GM21515 (cell line): ENCODE measurements at regions not wholly inside any gene's neighbourhood (a gene's known extent, or its start where the extent isn't known, plus 50 kb on each side); places are given as distances from the start of the nearest gene placed in this dataset.
"Not testable (repeated sequence)": the region's sequence is repeated elsewhere in the genome, so short reads cannot be mapped to it uniquely, and the experiment has no call there.

Experiments used
- ATAC-seq: cut with Tn5 transposase; IDR thresholded peaks from one replicate; pipeline ENCODE4 v1.9.1; 2021; ENCODE audit not compliant: unreplicated experiment

- no peak for ATAC-seq
These were observed 966.7 kb upstream of the FBXO33 start for GRCh38 chr14:40398981-40399380.

GRCh38 chr14:40394634-40395340 is 962.6 kb upstream of the FBXO33 start:
- ATAC-seq, result no peak

GRCh38 chr14:40393143-40393542 is 960.9 kb upstream of the FBXO33 start:
- no peak for ATAC-seq

GRCh38 chr14:40386433-40386832 is 954.2 kb upstream of the FBXO33 start:
- no peak for ATAC-seq

GRCh38 chr14:40374221-40374620 is 942.0 kb upstream of the FBXO33 start:
- ATAC-seq, result no peak

DNA sequence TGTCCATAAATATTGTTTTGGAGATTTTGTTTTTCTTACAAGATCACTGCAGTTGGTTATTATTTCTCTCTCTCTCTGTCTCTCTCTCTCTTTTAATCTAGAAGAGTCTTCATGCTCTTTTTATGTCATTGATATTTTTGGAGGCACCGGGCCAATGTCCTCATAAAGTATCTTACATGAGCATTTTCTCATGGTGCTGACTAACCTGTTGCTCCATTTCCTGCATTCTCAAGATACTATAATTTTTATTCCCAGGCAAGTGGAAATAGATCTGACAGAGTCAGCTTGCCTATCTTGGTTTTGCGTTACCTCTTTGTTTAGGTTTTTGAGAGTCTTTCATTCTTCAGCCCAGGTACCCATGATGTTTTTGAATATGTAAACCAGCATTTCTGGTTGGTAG is 938.8 kb upstream of the FBXO33 start:
- no peak for ATAC-seq

GRCh38 chr14:40368314-40368713 is 936.1 kb upstream of the FBXO33 start:
- ATAC-seq, result no peak

DNA sequence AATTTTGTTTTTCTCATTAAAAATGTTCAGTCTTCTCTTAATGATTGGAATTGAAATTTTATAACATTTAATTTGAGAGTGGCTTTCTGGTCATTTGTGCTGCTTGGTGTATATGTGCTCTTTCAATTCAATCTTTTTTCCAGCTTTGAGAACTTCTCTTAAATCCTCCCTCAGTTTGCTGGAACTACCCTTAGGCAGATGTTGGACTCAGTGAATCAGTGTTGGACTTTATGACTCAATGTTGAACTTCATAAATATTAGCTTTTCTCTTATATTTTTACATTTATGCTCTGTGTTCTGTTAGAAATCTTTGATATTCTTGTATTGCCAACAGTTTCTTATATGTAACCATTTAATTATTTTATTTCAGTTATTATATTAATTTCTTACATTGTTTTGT is 935.5 kb upstream of the FBXO33 start:
- ATAC-seq, result no peak

GRCh38 chr14:40365305-40365704 is 933.1 kb upstream of the FBXO33 start:
- ATAC-seq, result no peak

DNA sequence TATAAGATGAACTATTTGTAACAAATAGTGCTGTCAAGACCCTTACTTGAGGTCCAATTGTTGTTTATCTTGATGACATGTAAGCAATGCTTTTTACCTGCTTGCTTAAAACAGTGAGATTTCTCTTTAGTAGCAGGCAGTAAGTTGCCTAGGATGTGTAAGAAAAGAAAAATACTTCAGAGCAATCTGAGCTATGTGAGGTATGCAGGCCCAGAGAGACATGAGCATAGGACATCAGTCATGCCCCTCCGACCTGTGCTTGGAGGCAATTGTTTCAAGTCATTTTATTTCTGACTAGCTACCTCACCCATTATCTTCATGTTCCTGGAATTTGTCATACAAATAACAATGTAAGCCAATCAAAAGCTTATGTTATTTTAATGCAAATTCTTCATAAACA is 930.6 kb upstream of the FBXO33 start:
- no peak for ATAC-seq

- no peak for ATAC-seq
These were observed 922.5 kb upstream of the FBXO33 start for GRCh38 chr14:40354754-40355153.

DNA sequence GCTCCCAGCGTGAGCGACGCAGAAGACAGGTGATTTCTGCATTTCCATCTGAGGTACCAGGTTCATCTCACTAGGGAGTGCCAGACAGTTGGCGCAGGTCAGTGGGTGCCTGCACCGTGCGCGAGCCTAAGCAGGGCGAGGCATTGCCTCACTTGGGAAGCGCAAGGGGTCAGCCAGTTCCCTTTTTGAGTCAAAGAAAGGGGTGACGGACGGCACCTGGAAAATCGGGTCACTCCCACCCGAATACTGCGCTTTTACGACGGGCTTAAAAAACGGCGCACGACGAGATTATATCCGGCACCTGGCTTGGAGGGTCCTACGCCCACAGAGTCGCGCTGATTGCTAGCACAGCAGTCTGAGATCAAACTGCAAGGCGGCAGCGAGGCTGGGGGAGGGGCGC is 915.9 kb upstream of the FBXO33 start:
- not testable (repeated sequence) for ATAC-seq

DNA sequence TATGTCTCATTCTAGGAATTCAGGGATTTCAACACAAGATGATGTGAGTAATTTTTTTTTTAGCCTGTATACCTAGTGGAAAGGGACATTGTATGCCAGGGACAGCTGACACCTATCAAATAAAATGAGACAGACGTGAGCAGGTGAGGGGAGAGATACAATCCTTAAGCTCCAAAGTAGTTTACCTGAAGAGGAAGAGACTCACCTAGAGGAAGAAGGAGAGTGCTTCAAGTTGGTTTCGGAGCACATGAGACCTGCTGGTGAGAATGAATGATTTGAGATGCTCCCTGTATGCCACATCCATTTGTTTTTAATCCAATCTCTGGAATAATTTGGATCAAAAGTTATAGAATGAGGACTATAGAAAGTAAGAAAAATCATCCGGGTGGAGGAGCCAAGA is 915.4 kb upstream of the FBXO33 start:
- no peak for ATAC-seq

- no peak for ATAC-seq
These were observed 914.0 kb upstream of the FBXO33 start for GRCh38 chr14:40346275-40346674.

GRCh38 chr14:40345334-40345733 is 913.1 kb upstream of the FBXO33 start:
- no peak for ATAC-seq

- no peak for ATAC-seq
These were observed 908.5 kb upstream of the FBXO33 start for GRCh38 chr14:40340708-40341107.

- ATAC-seq, result no peak
These were observed 904.6 kb upstream of the FBXO33 start for GRCh38 chr14:40336846-40337245.

DNA sequence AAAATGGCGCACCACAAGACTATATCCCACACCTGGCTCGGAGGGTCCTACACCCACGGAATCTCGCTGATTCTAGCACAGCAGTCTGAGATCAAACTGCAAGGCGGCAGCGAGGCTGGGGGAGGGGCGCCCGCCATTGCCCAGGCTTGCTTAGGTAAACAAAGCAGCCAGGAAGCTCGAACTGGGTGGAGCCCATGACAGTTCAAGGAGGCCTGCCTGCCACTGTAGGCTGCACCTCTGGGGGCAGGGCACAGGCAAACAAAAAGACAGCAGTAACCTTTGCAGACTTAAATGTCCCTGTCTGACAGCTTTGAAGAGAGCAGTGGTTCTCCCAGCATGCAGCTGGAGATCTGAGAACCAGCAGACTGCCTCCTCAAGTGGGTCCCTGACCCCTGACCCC is 894.3 kb upstream of the FBXO33 start:
- ATAC-seq, result not testable (repeated sequence)

- no peak for ATAC-seq
These were observed 886.0 kb upstream of the FBXO33 start for GRCh38 chr14:40318211-40318719.

- no peak for ATAC-seq
These were observed 885.5 kb upstream of the FBXO33 start for GRCh38 chr14:40317690-40318089.

GRCh38 chr14:40312296-40312695 is 880.1 kb upstream of the FBXO33 start:
- no peak for ATAC-seq

DNA sequence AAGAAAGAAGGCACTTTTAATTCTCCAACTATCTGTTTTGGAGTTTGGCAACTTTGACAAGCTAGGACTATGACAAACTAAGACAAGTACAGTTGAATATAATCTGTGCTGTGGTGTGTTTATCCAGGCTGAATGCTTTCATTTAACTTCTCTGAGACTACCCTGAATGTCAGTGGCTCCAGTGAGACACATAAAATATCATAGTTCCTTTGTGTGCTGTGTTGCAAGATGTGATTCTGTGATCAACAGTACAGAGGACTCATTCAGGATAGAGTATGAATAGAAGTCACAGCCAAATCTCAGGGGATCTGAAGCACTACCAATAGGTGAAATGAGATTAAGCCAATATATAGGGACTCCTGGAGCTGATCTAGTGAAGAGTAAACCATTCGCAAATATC is 876.9 kb upstream of the FBXO33 start:
- no peak for ATAC-seq

GRCh38 chr14:40308240-40308639 is 876.0 kb upstream of the FBXO33 start:
- ATAC-seq, result no peak
